Stomach (tissue), 4 donors: ENCODE measurements at regions not wholly inside any gene's neighbourhood (a gene's known extent, or its start where the extent isn't known, plus 50 kb on each side); places are given as distances from the start of the nearest gene placed in this dataset.

Experiments
- EP300 ChIP-seq: sonication (generic); formaldehyde crosslinking; IDR thresholded peaks from one replicate; pipeline ENCODE4 v1.6.1; 2017; ENCODE audit warnings: antibody characterized with exemption
- POLR2A ChIP-seq, 4 donors: fragments of 450-650 bp; IDR thresholded peaks; one replicate each; pipeline ENCODE4 v1.6.1; 2016; ENCODE audit warnings: antibody characterized with exemption in 4 of 4, control low read depth in 2 of 4, mild to moderate bottlenecking in 1 of 4, moderate library complexity in 1 of 4
- POLR2AphosphoS5 ChIP-seq, 3 donors: sonication (generic); formaldehyde crosslinking; IDR thresholded peaks; one replicate each; pipeline ENCODE4 v1.6.1; 2016; ENCODE audit warnings: antibody characterized with exemption in 3 of 3
- TF ChIP-seq, protein P1 (sequence below), 7 experiments: fragments of 450-650 bp in 4 of 7; fragments of 200-600 bp in 3 of 7; sonication (generic) in 3 of 7; IDR thresholded peaks; one replicate each; pipeline ENCODE4 v1.5.1; 2016 to 2019; ENCODE audit warnings: antibody characterized with exemption in 7 of 7, control low read depth in 2 of 7, mild to moderate bottlenecking in 1 of 7

DNA sequence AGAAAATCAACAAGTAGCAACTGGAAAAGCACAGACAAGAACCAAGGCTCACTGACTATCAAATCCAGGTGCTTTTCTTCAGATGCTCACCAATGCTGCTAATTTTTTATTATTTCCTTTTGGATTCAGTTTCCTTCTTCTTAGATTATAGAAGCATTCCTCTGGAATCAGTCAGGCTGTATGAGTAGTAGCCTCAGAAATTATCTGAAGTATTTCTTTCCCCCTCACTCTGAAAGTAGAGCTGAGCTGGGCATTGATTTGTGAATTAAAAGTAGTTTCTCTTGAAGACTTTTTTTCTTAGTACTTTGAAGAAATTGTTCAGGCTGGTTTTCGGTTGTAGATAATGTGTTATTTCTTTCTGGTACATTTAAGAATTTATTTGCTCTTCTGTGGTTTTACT is 273.7 kb downstream of the NOL4 start:
- TF ChIP-seq, protein P1, sequence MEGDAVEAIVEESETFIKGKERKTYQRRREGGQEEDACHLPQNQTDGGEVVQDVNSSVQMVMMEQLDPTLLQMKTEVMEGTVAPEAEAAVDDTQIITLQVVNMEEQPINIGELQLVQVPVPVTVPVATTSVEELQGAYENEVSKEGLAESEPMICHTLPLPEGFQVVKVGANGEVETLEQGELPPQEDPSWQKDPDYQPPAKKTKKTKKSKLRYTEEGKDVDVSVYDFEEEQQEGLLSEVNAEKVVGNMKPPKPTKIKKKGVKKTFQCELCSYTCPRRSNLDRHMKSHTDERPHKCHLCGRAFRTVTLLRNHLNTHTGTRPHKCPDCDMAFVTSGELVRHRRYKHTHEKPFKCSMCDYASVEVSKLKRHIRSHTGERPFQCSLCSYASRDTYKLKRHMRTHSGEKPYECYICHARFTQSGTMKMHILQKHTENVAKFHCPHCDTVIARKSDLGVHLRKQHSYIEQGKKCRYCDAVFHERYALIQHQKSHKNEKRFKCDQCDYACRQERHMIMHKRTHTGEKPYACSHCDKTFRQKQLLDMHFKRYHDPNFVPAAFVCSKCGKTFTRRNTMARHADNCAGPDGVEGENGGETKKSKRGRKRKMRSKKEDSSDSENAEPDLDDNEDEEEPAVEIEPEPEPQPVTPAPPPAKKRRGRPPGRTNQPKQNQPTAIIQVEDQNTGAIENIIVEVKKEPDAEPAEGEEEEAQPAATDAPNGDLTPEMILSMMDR (IDR thresholded peaks at IDR 0.05) = no peak
- TF ChIP-seq POLR2A (IDR thresholded peaks at IDR 0.05) (no peak), POLR2AphosphoS5 (IDR thresholded peaks at IDR 0.05) (no peak), EP300 (no peak)
